ENCODE measurements at regions not wholly inside any gene's neighbourhood (a gene's known extent, or its start where the extent isn't known, plus 50 kb on each side); places are given as distances from the start of the nearest gene placed in this dataset.

DNA sequence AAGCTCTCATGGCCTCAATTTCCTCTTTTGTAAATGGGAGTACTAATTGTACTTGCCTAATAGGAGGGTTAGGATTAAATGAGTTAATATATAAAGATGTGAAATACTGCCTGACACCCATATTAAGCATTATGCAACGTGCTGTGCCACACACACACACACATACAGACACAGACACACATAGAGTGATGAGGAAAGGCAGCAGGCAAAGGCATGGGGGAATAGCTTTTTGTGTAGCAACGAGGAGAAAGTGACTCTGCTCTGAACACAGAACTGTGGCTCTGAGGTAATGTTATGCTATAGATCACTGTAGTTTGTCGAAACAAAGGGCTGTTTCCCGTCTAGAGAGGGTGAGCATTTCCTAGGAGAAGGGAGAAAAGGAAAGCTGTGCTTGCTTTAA lies 233.3 kb upstream of the SLCO3A1 start:
- Histone ChIP-seq H3K36me3 (no peaks in the 10 kb centered on the region), H3K27ac (no peak overlapping the region), H3K9me3 (ENCODE audit: low read depth) (no peaks in the 10 kb centered on the region), H3K27me3 (no peaks in the 10 kb centered on the region), H3K4me1 (ENCODE audit: low read depth) (no peaks in the 10 kb centered on the region), H3K4me3 (no peak overlapping the region)
- TF ChIP-seq, protein P1, sequence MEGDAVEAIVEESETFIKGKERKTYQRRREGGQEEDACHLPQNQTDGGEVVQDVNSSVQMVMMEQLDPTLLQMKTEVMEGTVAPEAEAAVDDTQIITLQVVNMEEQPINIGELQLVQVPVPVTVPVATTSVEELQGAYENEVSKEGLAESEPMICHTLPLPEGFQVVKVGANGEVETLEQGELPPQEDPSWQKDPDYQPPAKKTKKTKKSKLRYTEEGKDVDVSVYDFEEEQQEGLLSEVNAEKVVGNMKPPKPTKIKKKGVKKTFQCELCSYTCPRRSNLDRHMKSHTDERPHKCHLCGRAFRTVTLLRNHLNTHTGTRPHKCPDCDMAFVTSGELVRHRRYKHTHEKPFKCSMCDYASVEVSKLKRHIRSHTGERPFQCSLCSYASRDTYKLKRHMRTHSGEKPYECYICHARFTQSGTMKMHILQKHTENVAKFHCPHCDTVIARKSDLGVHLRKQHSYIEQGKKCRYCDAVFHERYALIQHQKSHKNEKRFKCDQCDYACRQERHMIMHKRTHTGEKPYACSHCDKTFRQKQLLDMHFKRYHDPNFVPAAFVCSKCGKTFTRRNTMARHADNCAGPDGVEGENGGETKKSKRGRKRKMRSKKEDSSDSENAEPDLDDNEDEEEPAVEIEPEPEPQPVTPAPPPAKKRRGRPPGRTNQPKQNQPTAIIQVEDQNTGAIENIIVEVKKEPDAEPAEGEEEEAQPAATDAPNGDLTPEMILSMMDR (IDR thresholded peaks at IDR 0.05; ENCODE audit: low read depth, low read length), result no peak
- DNase-seq (ENCODE audit: low read depth in 1 of 2, low spot score in 1 of 2), result no peak

DNA sequence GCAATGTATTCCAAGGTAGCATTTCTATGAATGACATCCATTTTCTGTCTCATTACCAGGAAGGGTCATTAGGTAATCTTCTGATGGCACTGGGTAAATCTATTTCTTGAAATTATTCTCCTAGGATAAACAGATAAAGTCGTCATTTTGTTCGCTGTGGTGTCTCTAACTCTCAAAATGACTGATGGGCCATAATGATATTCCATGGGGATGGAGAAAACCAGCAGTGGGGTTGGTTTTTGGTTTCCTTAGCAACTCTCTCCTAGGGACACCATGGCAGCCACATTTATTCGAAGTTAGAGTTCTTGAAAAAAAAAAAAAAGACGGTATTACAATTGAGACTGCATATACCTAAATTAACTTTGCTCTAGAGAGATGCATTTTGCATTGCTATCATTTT lies 231.3 kb upstream of the SLCO3A1 start:
- Histone ChIP-seq H3K27ac (no peak overlapping the region), H3K27me3 (no peaks in the 10 kb centered on the region), H3K4me3 (no peak overlapping the region), H3K4me1 (ENCODE audit: low read depth) (peaks cover under 1% of the 10 kb centered on the region), H3K9me3 (ENCODE audit: low read depth) (no peaks in the 10 kb centered on the region), H3K36me3 (no peaks in the 10 kb centered on the region)
- no peak for DNase-seq (ENCODE audit: low read depth in 1 of 2, low spot score in 1 of 2)
- TF ChIP-seq, protein P1 (IDR thresholded peaks at IDR 0.05; ENCODE audit: low read depth, low read length), result no peak

DNA sequence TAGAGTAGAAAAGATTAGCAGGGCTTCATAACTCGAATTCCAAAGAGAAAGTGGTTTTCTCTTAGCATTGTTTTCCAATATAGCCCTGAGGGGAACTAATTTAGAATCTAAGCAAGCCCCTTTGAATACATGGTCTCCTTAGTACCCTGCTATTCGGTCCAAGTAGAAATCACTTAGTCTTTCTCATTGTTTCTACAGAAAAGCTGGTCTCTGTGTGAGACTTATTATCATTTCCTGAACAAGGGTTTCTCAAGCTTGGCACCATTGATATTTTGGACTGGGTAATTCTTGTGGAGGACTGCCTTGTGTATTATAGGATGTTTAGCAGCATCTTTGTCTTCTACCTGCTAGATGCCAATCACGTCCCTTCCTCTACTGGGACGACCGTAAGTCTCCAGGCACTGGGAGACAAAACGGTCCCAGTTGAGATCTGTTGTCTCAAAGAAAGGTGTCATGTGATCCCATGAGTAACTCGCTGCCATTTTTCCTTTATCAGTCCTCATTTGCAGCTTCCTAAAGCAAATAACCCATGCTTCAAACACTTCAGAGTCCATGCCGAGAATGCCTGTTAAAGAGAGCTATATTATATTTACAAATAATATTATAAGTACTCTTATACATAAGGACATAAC lies 230.7 kb upstream of the SLCO3A1 start:
- no peak overlapping the region for H3K4me3 ChIP-seq
- DNase-seq (ENCODE audit: low read depth in 1 of 2, low spot score in 1 of 2), result no peak
- H3K27ac ChIP-seq, result no peak overlapping the region
- no peaks in the 10 kb centered on the region for H3K27me3 ChIP-seq
- H3K9me3 ChIP-seq (ENCODE audit: low read depth), result no peaks in the 10 kb centered on the region
- peaks cover 3% of the 10 kb centered on the region for H3K4me1 ChIP-seq (ENCODE audit: low read depth)
- H3K36me3 ChIP-seq, result no peaks in the 10 kb centered on the region
- TF ChIP-seq, protein P1 (IDR thresholded peaks at IDR 0.05; ENCODE audit: low read depth, low read length), result no peak

DNA sequence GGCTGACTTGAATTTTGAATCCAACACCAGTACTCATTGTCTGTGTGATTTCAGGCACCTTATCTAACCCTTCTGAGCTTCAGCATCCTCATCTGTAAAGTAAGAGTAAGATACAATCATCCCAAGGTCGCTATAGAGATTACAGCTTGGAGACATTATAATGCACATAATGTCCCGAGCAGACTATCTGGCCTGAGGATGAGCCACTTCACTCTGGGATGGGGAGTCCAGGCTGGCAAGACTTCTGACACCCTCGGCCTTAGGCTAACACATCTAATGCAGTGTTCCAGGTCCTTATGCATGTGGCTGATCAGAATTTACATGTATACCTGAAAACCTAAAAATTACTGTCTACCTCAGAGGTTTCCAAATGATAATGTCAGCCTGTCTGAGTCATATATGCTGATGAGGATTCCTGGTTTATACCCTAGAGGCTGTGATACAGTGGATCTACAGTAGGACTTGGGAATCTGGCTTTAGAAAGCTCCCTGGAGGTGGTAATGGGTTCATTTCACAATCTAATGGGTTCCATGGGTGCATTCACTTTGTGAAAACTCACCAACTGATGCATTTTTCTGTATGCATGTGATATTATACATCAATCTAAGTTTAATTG lies 229.0 kb upstream of the SLCO3A1 start:
- TF ChIP-seq, protein P1 (IDR thresholded peaks at IDR 0.05; ENCODE audit: low read depth, low read length), result no peak
- H3K36me3 ChIP-seq, result no peaks in the 10 kb centered on the region
- DNase-seq (ENCODE audit: low read depth in 1 of 2, low spot score in 1 of 2), result no peak
- H3K4me3 ChIP-seq, result no peak overlapping the region
- H3K4me1 ChIP-seq (ENCODE audit: low read depth), result peaks cover 3% of the 10 kb centered on the region
- no peaks in the 10 kb centered on the region for H3K27me3 ChIP-seq
- H3K27ac ChIP-seq, result no peak overlapping the region
- H3K9me3 ChIP-seq (ENCODE audit: low read depth), result no peaks in the 10 kb centered on the region

DNA sequence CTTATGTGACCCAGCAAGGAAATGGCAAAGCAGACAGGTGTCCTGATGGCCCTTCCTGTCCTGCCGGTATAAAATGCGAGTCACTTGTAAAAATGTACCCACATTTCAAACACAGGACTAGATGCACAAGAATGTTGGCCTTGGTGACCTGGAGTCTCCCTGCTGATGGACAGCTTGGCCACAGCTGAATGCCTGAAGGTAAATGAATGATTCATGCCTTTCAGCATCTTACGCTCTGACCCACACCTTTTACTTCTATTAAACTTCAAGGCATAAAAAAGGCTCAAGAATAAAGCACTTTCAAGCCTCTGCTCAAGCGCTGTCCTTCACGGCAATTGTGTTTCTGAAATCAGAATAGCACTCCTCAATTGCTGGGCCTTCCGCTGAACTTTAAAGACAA lies 228.0 kb upstream of the SLCO3A1 start:
- H3K27me3 ChIP-seq, result no peaks in the 10 kb centered on the region
- DNase-seq (ENCODE audit: low read depth in 1 of 2, low spot score in 1 of 2), result peak in 1 of 2 donors; percentile 23
- H3K36me3 ChIP-seq, result no peaks in the 10 kb centered on the region
- H3K9me3 ChIP-seq (ENCODE audit: low read depth), result no peaks in the 10 kb centered on the region
- H3K27ac ChIP-seq, result no peak overlapping the region
- H3K4me3 ChIP-seq, result no peak overlapping the region
- TF ChIP-seq, protein P1 (IDR thresholded peaks at IDR 0.05; ENCODE audit: low read depth, low read length), result no peak
- peaks cover 3% of the 10 kb centered on the region for H3K4me1 ChIP-seq (ENCODE audit: low read depth)

Measured in cardiac muscle cell (in vitro differentiated cells and primary cell).